ENCODE measurements at regions not wholly inside any gene's neighbourhood (a gene's known extent, or its start where the extent isn't known, plus 50 kb on each side); places are given as distances from the start of the nearest gene placed in this dataset.

GRCh38 chr4:162732876-162733275 is 433.8 kb downstream of the NAF1 start:
- Histone ChIP-seq H3K9me2 (ENCODE audit: insufficient read depth) (no peaks in the 10 kb centered on the region), H3K9ac (no peak overlapping the region), H3K27me3 (replicated peaks; ENCODE audit: insufficient read depth) (no peaks in the 10 kb centered on the region), H2AFZ (no peak overlapping the region), H3K9me3 (ENCODE audit: low read depth) (no peaks in the 10 kb centered on the region), H3K4me3 (no peak overlapping the region), H4K20me1 (ENCODE audit: insufficient read depth) (no peaks in the 10 kb centered on the region), H3F3A (ENCODE audit: insufficient read depth) (no peaks in the 10 kb centered on the region), H3K36me3 (ENCODE audit: low read depth) (no peaks in the 10 kb centered on the region), H3K4me2 (ENCODE audit: unreplicated experiment) (no peak overlapping the region), H3K79me2 (ENCODE audit: insufficient read depth) (no peaks in the 10 kb centered on the region), H3K27ac (no peak overlapping the region), H3K4me1 (ENCODE audit: insufficient read depth) (no peaks in the 10 kb centered on the region)
- TF ChIP-seq EZH2phosphoT487 (IDR thresholded peaks at IDR 0.05; ENCODE audit: insufficient read depth, low read depth) (no peak), EZH2 (IDR thresholded peaks at IDR 0.05; ENCODE audit: insufficient read depth, poor library complexity, severe bottlenecking) (no peak)
- 0 to 7% methylated on average over 6 of the region's 6 CpGs for WGBS, 2 experiments (ENCODE audit: low coverage in 1 of 2, low lambda C conversion rate in 2 of 2, missing lambda C conversion rate in 2 of 2)
- in situ Hi-C loops (cut with MboI), result no loop called here
- no peak for DNase-seq

GRCh38 chr4:162727766-162728165 is 438.9 kb downstream of the NAF1 start:
- no peak overlapping the region for H2AFZ ChIP-seq
- in situ Hi-C loops (cut with MboI), result no loop called here
- TF ChIP-seq EZH2 (IDR thresholded peaks at IDR 0.05; ENCODE audit: insufficient read depth, poor library complexity, severe bottlenecking), result no peak
- no peak for TF ChIP-seq EZH2phosphoT487 (IDR thresholded peaks at IDR 0.05; ENCODE audit: insufficient read depth, low read depth)

GRCh38 chr4:162727232-162727631 is 439.5 kb downstream of the NAF1 start:
- Histone ChIP-seq H3K4me2 (ENCODE audit: unreplicated experiment) (no peak overlapping the region), H2AFZ (no peak overlapping the region), H4K20me1 (ENCODE audit: insufficient read depth) (no peaks in the 10 kb centered on the region), H3K79me2 (ENCODE audit: insufficient read depth) (no peaks in the 10 kb centered on the region), H3K9me2 (ENCODE audit: insufficient read depth) (no peaks in the 10 kb centered on the region), H3K27me3 (replicated peaks; ENCODE audit: insufficient read depth) (no peaks in the 10 kb centered on the region), H3K27ac (no peak overlapping the region), H3K36me3 (ENCODE audit: low read depth) (no peaks in the 10 kb centered on the region), H3K9me3 (ENCODE audit: low read depth) (no peaks in the 10 kb centered on the region), H3F3A (ENCODE audit: insufficient read depth) (no peaks in the 10 kb centered on the region), H3K9ac (no peak overlapping the region), H3K4me3 (no peak overlapping the region), H3K4me1 (ENCODE audit: insufficient read depth) (no peaks in the 10 kb centered on the region)
- in situ Hi-C loops (cut with MboI), result no loop called here
- TF ChIP-seq EZH2phosphoT487 (IDR thresholded peaks at IDR 0.05; ENCODE audit: insufficient read depth, low read depth) (no peak), EZH2 (IDR thresholded peaks at IDR 0.05; ENCODE audit: insufficient read depth, poor library complexity, severe bottlenecking) (no peak)
- WGBS, 2 experiments (ENCODE audit: low coverage in 1 of 2, low lambda C conversion rate in 2 of 2, missing lambda C conversion rate in 2 of 2), result 24 to 26% methylated on average over 8 of the region's 8 CpGs
- DNase-seq, result no peak

More at GRCh38 chr4:162727766-162728165, 438.9 kb downstream of the NAF1 start:
- Histone ChIP-seq H3K9me2 (ENCODE audit: insufficient read depth) (no peaks in the 10 kb centered on the region), H3K9me3 (ENCODE audit: low read depth) (no peaks in the 10 kb centered on the region), H3K36me3 (ENCODE audit: low read depth) (no peaks in the 10 kb centered on the region), H3K4me1 (ENCODE audit: insufficient read depth) (no peaks in the 10 kb centered on the region), H3K4me3 (no peak overlapping the region), H4K20me1 (ENCODE audit: insufficient read depth) (no peaks in the 10 kb centered on the region), H3K4me2 (ENCODE audit: unreplicated experiment) (no peak overlapping the region), H3K27me3 (replicated peaks; ENCODE audit: insufficient read depth) (no peaks in the 10 kb centered on the region), H3F3A (ENCODE audit: insufficient read depth) (no peaks in the 10 kb centered on the region), H3K27ac (no peak overlapping the region), H3K9ac (no peak overlapping the region), H3K79me2 (ENCODE audit: insufficient read depth) (no peaks in the 10 kb centered on the region)
- DNase-seq, result no peak

GRCh38 chr4:162715401-162715800 is 451.3 kb downstream of the NAF1 start:
- Histone ChIP-seq H3K36me3 (ENCODE audit: low read depth) (no peaks in the 10 kb centered on the region), H3K27ac (no peak overlapping the region), H4K20me1 (ENCODE audit: insufficient read depth) (no peaks in the 10 kb centered on the region), H3K79me2 (ENCODE audit: insufficient read depth) (no peaks in the 10 kb centered on the region), H3K9me2 (ENCODE audit: insufficient read depth) (no peaks in the 10 kb centered on the region), H3K4me1 (ENCODE audit: insufficient read depth) (no peaks in the 10 kb centered on the region), H2AFZ (no peak overlapping the region), H3K4me2 (ENCODE audit: unreplicated experiment) (no peak overlapping the region), H3K9me3 (ENCODE audit: low read depth) (no peaks in the 10 kb centered on the region), H3K4me3 (no peak overlapping the region), H3F3A (ENCODE audit: insufficient read depth) (no peaks in the 10 kb centered on the region), H3K27me3 (replicated peaks; ENCODE audit: insufficient read depth) (no peaks in the 10 kb centered on the region), H3K9ac (no peak overlapping the region)
- 17 to 27% methylated on average over 3 of the region's 3 CpGs for WGBS, 2 experiments (ENCODE audit: low coverage in 1 of 2, low lambda C conversion rate in 2 of 2, missing lambda C conversion rate in 2 of 2)
- in situ Hi-C loops (cut with MboI), result no loop called here
- TF ChIP-seq EZH2 (IDR thresholded peaks at IDR 0.05; ENCODE audit: insufficient read depth, poor library complexity, severe bottlenecking) (no peak), EZH2phosphoT487 (IDR thresholded peaks at IDR 0.05; ENCODE audit: insufficient read depth, low read depth) (no peak)
- DNase-seq, result no peak

GRCh38 chr4:162707962-162708361 is 458.7 kb downstream of the NAF1 start:
- Histone ChIP-seq H4K20me1 (ENCODE audit: insufficient read depth) (no peaks in the 10 kb centered on the region), H3K9me3 (ENCODE audit: low read depth) (no peaks in the 10 kb centered on the region), H3K9ac (no peak overlapping the region), H3K27ac (no peak overlapping the region), H2AFZ (no peak overlapping the region), H3K27me3 (replicated peaks; ENCODE audit: insufficient read depth) (no peaks in the 10 kb centered on the region), H3K4me2 (ENCODE audit: unreplicated experiment) (no peak overlapping the region), H3K79me2 (ENCODE audit: insufficient read depth) (no peaks in the 10 kb centered on the region), H3K4me1 (ENCODE audit: insufficient read depth) (no peaks in the 10 kb centered on the region), H3K4me3 (no peak overlapping the region), H3K9me2 (ENCODE audit: insufficient read depth) (no peaks in the 10 kb centered on the region), H3K36me3 (ENCODE audit: low read depth) (no peaks in the 10 kb centered on the region), H3F3A (ENCODE audit: insufficient read depth) (no peaks in the 10 kb centered on the region)
- DNase-seq, result no peak
- in situ Hi-C loops (cut with MboI), result no loop called here
- TF ChIP-seq EZH2 (IDR thresholded peaks at IDR 0.05; ENCODE audit: insufficient read depth, poor library complexity, severe bottlenecking), result no peak
- TF ChIP-seq EZH2phosphoT487 (IDR thresholded peaks at IDR 0.05; ENCODE audit: insufficient read depth, low read depth), result no peak
